Panc1 (cell line): ENCODE measurements at regions not wholly inside any gene's neighbourhood (a gene's known extent, or its start where the extent isn't known, plus 50 kb on each side); places are given as distances from the start of the nearest gene placed in this dataset.

Experiments used
- ATAC-seq: fragments of 200-7000 bp; cut with Tn5 transposase; 2 replicates; pipeline ENCODE4 v1.9.1; 2020; ENCODE audit warnings: mild to moderate bottlenecking, moderate library complexity
- BruUV-seq: library from RNA; stranded (reverse); fragments of 400-500 nt; replicated peaks from 2 replicates; lab custom pipeline; 2021; lab: Mats Ljungman, UMichigan
- CTCF ChIA-PET: fragments of 300-600 bp; sonication (Branson Sonifier 250); formaldehyde crosslinking; loops from one replicate; lab custom pipeline; 2022; ENCODE audit warnings: antibody characterized with exemption; lab: Charles Lee
- POLR2A ChIA-PET: fragments of 300-600 bp; sonication (Branson Sonifier 250); formaldehyde crosslinking; loops from one replicate; lab custom pipeline; 2022; ENCODE audit warnings: antibody characterized with exemption; lab: Charles Lee
- DNase-seq: peaks from one replicate; pipeline ENCODE4 v3.0.0-alpha.2; 2010; ENCODE audit warnings: low read depth, low spot score
- H3K27ac ChIP-seq: 2 replicates; pipeline ENCODE4 v1.5.1; 2011; ENCODE audit warnings: mild to moderate bottlenecking, low read length, inconsistent platforms
- H3K27me3 ChIP-seq: fragments of 200-500 bp; sonication (Bioruptor generic); 2 replicates; pipeline ENCODE4 v1.6.0; 2014; ENCODE audit warnings: low read length, inconsistent platforms; ENCODE audit not compliant: control insufficient read depth, insufficient read depth
- H3K36me3 ChIP-seq: fragments of 200-500 bp; sonication (Bioruptor generic); 2 replicates; pipeline ENCODE4 v1.5.1; 2014; ENCODE audit warnings: inconsistent platforms, mild to moderate bottlenecking, low read length, moderate library complexity; ENCODE audit not compliant: control insufficient read depth, insufficient read depth
- H3K4me1 ChIP-seq: 2 replicates; pipeline ENCODE4 v1.5.1; 2011; ENCODE audit warnings: inconsistent platforms, mild to moderate bottlenecking, low read length, moderate library complexity; ENCODE audit not compliant: control insufficient read depth, insufficient read depth
- H3K4me3 ChIP-seq, 2 experiments: 2 replicates each; pipeline ENCODE4 v1.5.1; 2011 to 2012; ENCODE audit warnings: low read depth in 2 of 2, low read length in 2 of 2, mild to moderate bottlenecking in 2 of 2, inconsistent platforms in 1 of 2, moderate library complexity in 1 of 2
- H3K9me3 ChIP-seq: fragments of 200-500 bp; sonication (Bioruptor generic); 2 replicates; pipeline ENCODE4 v1.5.1; 2014; ENCODE audit warnings: low read depth, mild to moderate bottlenecking, inconsistent platforms, low read length, moderate library complexity; ENCODE audit not compliant: control insufficient read depth, insufficient read depth
- CTCF ChIP-seq: fragments of 450-650 bp; IDR thresholded peaks from 2 replicates; pipeline ENCODE4 v1.5.1; 2017; ENCODE audit warnings: mild to moderate bottlenecking
- POLR2AphosphoS5 ChIP-seq: IDR thresholded peaks from 2 replicates; pipeline ENCODE4 v1.6.1; 2012; ENCODE audit warnings: mild to moderate bottlenecking, low read depth, low read length, moderate library complexity
- REST ChIP-seq, 2 experiments: IDR thresholded peaks; 2 replicates each; pipeline ENCODE4 v1.6.1; 2011 to 2012; ENCODE audit warnings: low read depth in 2 of 2, control low read depth in 1 of 2, low read length in 1 of 2, mild to moderate bottlenecking in 1 of 2, moderate library complexity in 1 of 2; ENCODE audit not compliant: insufficient read depth in 1 of 2
- SIN3A ChIP-seq: IDR thresholded peaks from 2 replicates; pipeline ENCODE4 v1.6.1; 2012; ENCODE audit warnings: low read depth, mild to moderate bottlenecking, low read length, moderate library complexity, borderline replicate concordance; ENCODE audit not compliant: insufficient read depth
- TCF7L2 ChIP-seq: IDR thresholded peaks from 2 replicates; pipeline ENCODE4 v1.6.1; 2011; ENCODE audit warnings: mild to moderate bottlenecking, low read depth, low read length, inconsistent platforms
- in situ Hi-C: cut with HindIII; loops from 2 replicates; pipeline ENCODE4 v1.10.0; 2016; ENCODE audit warnings: low sequenced_read_pairs, low pct_unique_long_range_greater_than_20kb
- intact Hi-C: fragments of 100-400 bp; cut with micrococcal nuclease; formaldehyde crosslinking; loops from one replicate; pipeline ENCODE4 v1.10.0; 2022; ENCODE audit not compliant: unreplicated experiment

GRCh38 chr5:13540168-13540750 is 404.2 kb downstream of the DNAH5 start:
- POLR2A ChIA-PET = no interaction called here
- H3K4me1 ChIP-seq = no peaks in the 10 kb centered on the region
- H3K27me3 ChIP-seq = no peaks in the 10 kb centered on the region
- BruUV-seq = no TSS peak
- DNase-seq (no peak), ATAC-seq (no peak)
- no peak overlapping the region for H3K27ac ChIP-seq
- H3K36me3 ChIP-seq = no peaks in the 10 kb centered on the region
- peaks cover 4% of the 10 kb centered on the region; the same call in 1 of the 2 replicates for H3K9me3 ChIP-seq
- TF ChIP-seq REST (IDR thresholded peaks at IDR 0.05; ENCODE audit: insufficient read depth in 1 of 2, low read depth in 2 of 2, low read length in 1 of 2) = no peak
- no peak for TF ChIP-seq POLR2AphosphoS5
- TF ChIP-seq TCF7L2 = no peak
- TF ChIP-seq CTCF = no peak
- TF ChIP-seq SIN3A = no peak
- no peak overlapping the region for H3K4me3 ChIP-seq
- intact Hi-C loops = no loop called here
- CTCF ChIA-PET = no interaction called here
- in situ Hi-C loops = no loop called here

GRCh38 chr5:13536933-13537332 is 407.6 kb downstream of the DNAH5 start:
- TF ChIP-seq SIN3A (no peak), CTCF (no peak), TCF7L2 (no peak), REST (IDR thresholded peaks at IDR 0.05; ENCODE audit: insufficient read depth in 1 of 2, low read depth in 2 of 2, low read length in 1 of 2) (no peak), POLR2AphosphoS5 (no peak)
- Histone ChIP-seq H3K9me3 (no peaks in the 10 kb centered on the region), H3K4me3 (no peak overlapping the region), H3K27me3 (0 out of 2 replicates have a peak, but pooled peaks cover 4% of the 10 kb centered on the region), H3K27ac (no peak overlapping the region), H3K36me3 (no peaks in the 10 kb centered on the region), H3K4me1 (no peaks in the 10 kb centered on the region)
- no TSS peak for BruUV-seq
- DNase-seq (no peak), ATAC-seq (no peak)
- in situ Hi-C loops (no loop called here), intact Hi-C loops (no loop called here)
- ChIA-PET CTCF (no interaction called here), POLR2A (no interaction called here)
